Choroid plexus epithelial cell (primary cell): ENCODE measurements at regions not wholly inside any gene's neighbourhood (a gene's known extent, or its start where the extent isn't known, plus 50 kb on each side); places are given as distances from the start of the nearest gene placed in this dataset.

Experiments used
- DNase-seq: peaks from one replicate; pipeline ENCODE4 v3.0.0-alpha.2; 2010; ENCODE audit warnings: low read depth
- H3K4me3 ChIP-seq: 2 replicates; pipeline ENCODE4 v1.5.1; 2011; ENCODE audit warnings: low read depth, mild to moderate bottlenecking, control low read depth, low read length, moderate library complexity
- TF ChIP-seq, protein P1 (sequence below): conservative IDR thresholded peaks from 2 replicates; pipeline ENCODE4 v1.5.1; 2011; ENCODE audit warnings: low read depth, mild to moderate bottlenecking, control low read depth, inconsistent platforms, low read length, moderate library complexity

DNA sequence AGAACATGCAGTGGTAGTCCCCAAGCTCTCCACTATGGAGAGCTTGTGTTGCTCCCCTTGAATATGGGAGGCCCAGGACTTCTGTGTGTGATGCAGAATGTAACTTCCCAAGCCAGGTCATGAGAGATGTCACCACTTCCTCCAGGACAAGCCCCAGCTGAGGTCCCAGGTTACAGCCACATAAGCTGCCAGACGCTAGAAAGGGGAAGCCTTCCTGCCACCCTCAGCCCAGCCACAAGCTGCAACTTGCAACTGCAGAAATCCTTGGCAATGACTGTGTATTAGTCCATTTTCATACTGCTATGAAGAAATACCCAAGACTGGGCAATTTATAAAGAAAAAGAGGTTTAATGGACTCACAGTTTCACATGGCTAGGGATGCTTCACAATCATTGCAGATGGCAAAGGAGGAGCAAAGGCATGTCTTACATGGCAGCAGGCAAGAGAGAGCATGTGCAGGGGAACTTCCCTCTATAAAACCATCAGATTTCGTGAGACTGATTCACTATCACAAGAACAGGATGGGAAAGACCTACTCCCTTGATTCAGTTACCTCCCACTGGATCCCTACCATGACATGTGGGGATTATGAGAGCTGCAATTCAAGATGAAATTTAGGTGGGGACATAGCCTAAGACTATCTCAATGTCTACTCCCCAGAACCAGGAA, 91.5 kb upstream of the DHX15 start:
- TF ChIP-seq, protein P1, sequence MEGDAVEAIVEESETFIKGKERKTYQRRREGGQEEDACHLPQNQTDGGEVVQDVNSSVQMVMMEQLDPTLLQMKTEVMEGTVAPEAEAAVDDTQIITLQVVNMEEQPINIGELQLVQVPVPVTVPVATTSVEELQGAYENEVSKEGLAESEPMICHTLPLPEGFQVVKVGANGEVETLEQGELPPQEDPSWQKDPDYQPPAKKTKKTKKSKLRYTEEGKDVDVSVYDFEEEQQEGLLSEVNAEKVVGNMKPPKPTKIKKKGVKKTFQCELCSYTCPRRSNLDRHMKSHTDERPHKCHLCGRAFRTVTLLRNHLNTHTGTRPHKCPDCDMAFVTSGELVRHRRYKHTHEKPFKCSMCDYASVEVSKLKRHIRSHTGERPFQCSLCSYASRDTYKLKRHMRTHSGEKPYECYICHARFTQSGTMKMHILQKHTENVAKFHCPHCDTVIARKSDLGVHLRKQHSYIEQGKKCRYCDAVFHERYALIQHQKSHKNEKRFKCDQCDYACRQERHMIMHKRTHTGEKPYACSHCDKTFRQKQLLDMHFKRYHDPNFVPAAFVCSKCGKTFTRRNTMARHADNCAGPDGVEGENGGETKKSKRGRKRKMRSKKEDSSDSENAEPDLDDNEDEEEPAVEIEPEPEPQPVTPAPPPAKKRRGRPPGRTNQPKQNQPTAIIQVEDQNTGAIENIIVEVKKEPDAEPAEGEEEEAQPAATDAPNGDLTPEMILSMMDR: no peak
- no peak for DNase-seq
- H3K4me3 ChIP-seq: no peak overlapping the region

DNA sequence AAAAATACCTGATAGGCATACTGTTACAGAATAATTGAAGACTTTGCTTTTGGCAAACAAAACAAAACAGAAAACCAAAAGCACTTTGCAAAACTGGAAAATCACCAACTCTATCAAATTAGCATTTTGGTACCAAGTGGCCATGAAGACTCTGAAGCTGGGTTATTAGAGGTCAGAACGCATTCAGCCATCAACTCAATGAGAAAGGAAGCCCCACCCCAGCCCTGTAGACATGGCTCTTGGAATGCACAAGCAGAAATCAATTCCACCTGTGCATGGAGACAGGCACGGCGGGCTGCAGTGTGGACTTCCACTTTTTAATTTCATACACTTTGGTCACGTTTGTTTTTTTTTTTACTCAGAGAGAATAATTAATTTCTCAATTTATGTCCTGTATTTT, 93.6 kb upstream of the DHX15 start:
- H3K4me3 ChIP-seq: no peak overlapping the region
- no peak for DNase-seq
- TF ChIP-seq, protein P1: no peak

DNA sequence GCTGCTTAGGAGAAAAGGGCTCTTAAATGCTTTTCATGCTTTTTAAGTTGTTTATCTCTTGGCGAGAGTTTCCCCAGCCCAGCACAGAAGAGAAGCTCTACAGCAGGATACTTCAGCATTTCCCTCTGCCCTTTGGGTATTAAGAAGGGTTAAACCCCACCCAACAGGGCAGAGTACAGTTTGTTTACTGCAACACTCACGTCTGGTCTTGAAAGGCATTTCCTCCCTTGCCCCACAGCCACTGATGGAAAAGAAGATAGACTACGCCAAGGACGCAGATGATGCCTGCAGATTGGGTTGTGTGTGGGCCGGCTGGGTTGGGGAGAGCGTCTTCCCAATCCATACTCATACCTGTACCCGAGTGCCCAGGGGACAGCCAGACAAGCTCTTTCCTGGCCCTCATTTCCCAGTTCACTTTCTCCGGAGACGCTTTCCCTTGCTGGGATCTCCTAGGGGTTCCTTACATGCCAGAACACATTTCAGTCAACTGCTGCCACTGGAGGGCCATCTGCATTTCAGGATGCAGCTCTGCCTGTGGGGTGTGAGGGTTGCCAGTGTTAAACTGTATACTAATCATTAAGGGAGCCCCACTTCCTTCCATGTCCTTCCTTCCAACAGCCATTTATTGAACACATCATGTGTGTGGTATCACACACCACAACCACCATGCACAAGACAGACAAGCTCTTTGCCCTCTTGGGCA, 96.5 kb upstream of the DHX15 start:
- no peak for DNase-seq
- H3K4me3 ChIP-seq: no peak overlapping the region
- TF ChIP-seq, protein P1: no peak

DNA sequence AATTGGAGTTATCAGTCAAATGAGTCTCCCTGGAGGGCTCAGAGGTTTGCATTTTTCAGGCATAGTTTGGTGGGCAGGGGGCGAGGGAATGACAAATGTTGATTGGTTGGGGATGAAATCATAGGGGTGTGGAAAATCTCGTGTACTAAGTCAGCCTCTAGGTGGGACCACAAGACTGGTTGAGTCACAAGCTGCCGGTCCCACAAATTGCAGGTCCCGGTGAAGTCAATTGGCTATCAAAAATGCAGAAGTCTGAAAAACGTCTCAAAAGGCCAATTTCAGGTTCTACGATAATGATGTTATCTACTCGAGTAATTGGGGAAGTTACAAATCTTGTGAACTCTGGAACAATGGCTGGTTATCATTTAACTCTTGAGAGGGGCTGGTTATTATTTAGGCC, 98.8 kb upstream of the DHX15 start:
- TF ChIP-seq, protein P1: peak; percentile 2
- no peak for DNase-seq
- no peak overlapping the region for H3K4me3 ChIP-seq

DNA sequence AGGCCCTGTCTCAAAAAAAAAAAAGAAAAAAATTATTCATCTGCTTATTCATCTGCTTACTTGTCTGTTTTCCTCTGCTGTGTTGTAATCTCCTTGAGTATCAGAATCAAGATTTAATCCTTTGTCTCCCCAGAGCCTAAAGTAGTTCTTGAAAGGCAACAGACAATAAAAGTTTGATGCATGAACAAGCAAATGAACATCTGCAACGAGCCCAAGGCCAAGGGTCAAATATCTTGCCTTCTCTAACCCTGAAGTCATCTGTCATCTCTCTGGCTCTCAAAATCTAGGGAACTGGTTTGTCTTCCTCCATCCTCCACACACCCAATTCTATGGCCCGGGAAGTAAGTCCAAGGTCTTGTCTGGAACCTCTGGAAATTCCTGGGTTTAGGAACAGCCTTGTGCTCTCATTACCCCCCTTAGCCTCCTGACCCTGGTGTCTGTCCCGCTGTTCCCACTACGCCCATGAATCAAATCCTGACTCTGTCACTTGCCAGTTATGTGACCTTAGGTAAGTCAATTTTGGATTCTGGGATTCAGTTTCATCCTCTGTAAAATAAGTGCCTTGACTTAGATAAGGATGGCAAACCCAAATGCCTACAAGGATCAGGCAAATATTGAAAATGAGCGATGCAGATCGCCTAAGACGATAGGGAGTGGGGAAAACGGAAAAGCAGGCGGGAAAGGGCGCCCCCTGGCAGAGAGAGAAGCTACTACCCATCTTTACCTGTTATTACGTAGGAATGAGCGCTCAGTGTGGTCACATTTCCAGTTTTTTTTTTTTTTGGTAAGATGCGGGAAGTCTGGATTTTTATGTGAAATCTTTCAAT, 102.7 kb upstream of the DHX15 start:
- no peak overlapping the region for H3K4me3 ChIP-seq
- TF ChIP-seq, protein P1: peak; percentile 70
- DNase-seq: peak; percentile 26

DNA sequence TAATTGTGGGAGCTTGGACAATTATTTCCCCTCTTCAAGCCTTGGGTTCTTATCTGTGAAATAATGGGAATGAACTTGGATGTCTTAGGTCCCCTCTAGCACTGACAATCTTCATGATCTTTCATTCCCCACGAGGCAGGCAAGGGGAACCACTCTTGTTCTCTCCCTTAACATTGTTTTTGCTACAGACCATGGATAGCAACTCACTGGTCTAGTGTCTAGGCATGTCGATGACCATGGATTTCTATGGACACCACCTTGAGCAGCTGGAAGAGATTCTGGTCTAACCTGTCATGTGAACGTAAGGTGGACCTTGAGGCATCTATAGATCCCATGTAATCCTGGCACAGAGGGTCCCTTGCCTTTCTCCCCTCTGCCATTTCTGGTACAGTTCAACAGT, 104.1 kb upstream of the DHX15 start:
- no peak overlapping the region for H3K4me3 ChIP-seq
- TF ChIP-seq, protein P1: no peak
- DNase-seq: no peak
